ENCODE measurements at regions not wholly inside any gene's neighbourhood (a gene's known extent, or its start where the extent isn't known, plus 50 kb on each side); places are given as distances from the start of the nearest gene placed in this dataset.

DNA sequence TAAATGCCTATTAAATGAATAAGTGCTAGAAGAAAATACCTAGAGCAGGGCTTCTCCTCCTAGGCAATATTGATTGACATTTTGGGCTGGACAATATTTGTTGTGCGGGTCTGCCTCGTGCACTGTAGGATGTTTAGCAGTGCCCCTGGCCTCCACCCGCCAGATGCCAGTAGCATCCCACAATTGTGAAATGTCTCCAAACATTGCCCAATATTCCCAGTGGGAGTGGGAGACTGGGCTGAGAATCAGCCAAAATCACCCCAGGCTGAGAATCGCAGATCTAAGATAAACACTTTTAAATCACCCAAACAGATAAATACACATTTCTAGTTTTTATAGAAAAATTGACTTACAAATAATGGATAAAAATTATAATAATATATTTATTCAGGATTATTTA lies 916.2 kb upstream of the LCORL start:
- TF ChIP-seq POLR2AphosphoS5 (IDR thresholded peaks at IDR 0.05; ENCODE audit: low read depth, low read length) (no peak), TAF1 (IDR thresholded peaks at IDR 0.05; ENCODE audit: borderline replicate concordance, low read depth, low read length) (no peak)
